Muscle of leg (tissue), 3 donors: ENCODE measurements at regions not wholly inside any gene's neighbourhood (a gene's known extent, or its start where the extent isn't known, plus 50 kb on each side); places are given as distances from the start of the nearest gene placed in this dataset.

Experiments
- DNase-seq: peaks from one replicate; pipeline ENCODE4 v3.0.0; 2013
- H3K27ac ChIP-seq: one replicate; pipeline ENCODE4 v1.5.1; 2013; ENCODE audit warnings: mild to moderate bottlenecking, low read length, control low read depth
- H3K27me3 ChIP-seq: one replicate; pipeline ENCODE4 v1.6.1; 2013; ENCODE audit warnings: low read length; ENCODE audit not compliant: control insufficient read depth, insufficient read depth
- H3K36me3 ChIP-seq: one replicate; pipeline ENCODE4 v1.6.1; 2013; ENCODE audit warnings: low read length; ENCODE audit not compliant: control insufficient read depth, insufficient read depth
- H3K4me1 ChIP-seq: one replicate; pipeline ENCODE4 v1.6.1; 2013; ENCODE audit warnings: low read length; ENCODE audit not compliant: control insufficient read depth, insufficient read depth
- H3K4me3 ChIP-seq: one replicate; pipeline ENCODE4 v1.5.1; 2013; ENCODE audit warnings: low read length, control low read depth
- H3K9me3 ChIP-seq: replicated peaks from 2 replicates; pipeline ENCODE4 v1.6.1; 2013; ENCODE audit warnings: low read depth, low read length; ENCODE audit not compliant: control insufficient read depth
- WGBS: methylation state at CpG from one replicate; pipeline ENCODE4 v1.1.5; 2013; ENCODE audit warnings: missing lambda C conversion rate; ENCODE audit not compliant: insufficient coverage; 5-methylcytosine and 5-hydroxymethylcytosine counted together

DNA sequence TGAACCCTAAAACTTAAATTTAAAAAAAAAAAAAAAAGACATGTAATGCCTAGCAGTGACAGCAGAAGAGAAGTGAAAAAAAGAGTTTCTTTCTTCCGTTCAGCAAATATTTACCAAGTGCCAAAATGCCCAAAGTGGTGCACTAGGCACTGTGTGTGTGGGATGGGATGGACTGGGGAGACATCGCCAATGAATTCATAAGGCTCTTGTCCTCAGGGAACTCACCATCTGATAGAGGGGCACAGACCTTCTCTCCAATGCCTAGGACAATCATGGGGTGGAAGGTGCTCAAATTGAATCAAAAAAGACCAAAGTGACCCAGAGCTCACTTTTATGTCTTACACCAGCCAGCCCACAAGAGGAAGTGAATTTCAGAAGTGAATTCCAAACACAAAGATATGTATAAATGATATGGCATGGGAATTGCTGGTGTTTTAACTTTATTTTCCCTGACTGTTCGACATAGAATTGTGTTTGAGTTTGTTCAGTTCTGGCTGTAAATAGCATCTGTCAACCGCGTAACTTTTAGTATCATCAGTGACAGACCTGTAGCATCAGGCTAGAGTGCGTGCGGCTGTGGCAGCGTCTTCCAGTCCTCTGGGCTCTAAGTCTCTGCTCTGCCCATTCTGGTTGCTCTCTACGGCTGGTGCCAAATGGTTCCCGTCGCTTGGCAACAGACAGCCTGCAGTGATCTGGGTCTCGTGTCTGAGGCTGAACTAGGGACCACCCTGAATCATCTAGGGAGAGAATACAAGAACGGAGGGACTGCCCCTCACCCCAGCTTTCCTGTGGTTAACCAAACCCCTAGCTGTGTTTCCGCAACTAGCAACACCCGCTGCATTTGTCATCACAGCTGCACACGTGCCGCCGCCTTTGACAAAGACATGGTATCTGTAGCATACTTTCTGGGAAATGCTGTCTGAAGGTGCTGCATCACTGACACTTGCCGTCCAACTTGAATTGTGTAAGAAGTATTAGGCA is 154.0 kb upstream of the THBS1 start:
- no peaks in the 10 kb centered on the region for H3K36me3 ChIP-seq
- no peaks in the 10 kb centered on the region for H3K9me3 ChIP-seq
- H3K27ac ChIP-seq = peak overlapping the region; percentile 20
- H3K4me1 ChIP-seq = peaks cover 19% of the 10 kb centered on the region
- WGBS = 48% methylated on average over 12 of the region's 19 CpGs
- peak; percentile 60 for DNase-seq
- H3K4me3 ChIP-seq = no peak overlapping the region
- no peaks in the 10 kb centered on the region for H3K27me3 ChIP-seq

DNA sequence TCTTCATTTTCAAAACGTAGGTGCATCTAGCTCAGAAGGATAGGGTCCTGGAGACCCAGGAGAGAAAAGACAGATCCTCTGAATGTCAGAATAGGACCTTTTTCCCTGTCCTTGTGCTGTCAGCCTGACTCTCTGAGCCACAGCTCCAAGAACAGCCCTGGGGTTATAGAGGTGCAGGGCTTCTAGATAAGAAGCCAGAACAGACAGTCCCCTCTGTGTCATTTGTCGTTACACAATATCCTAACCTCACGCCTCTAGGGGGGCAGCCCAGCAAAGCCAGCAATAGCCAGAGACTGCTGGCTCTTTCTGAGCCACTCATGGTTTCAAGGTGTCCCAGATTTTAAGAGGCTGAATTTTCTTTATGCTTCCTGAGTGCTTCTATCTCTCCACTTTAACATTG is 153.2 kb upstream of the THBS1 start:
- no peak overlapping the region for H3K27ac ChIP-seq
- WGBS = 30% methylated on average over 2 of the region's 3 CpGs
- peaks cover 21% of the 10 kb centered on the region for H3K4me1 ChIP-seq
- no peaks in the 10 kb centered on the region for H3K27me3 ChIP-seq
- no peaks in the 10 kb centered on the region for H3K36me3 ChIP-seq
- H3K4me3 ChIP-seq = no peak overlapping the region
- H3K9me3 ChIP-seq = no peaks in the 10 kb centered on the region
- no peak for DNase-seq

GRCh38 chr15:39429898-39430357 is 151.0 kb upstream of the THBS1 start:
- H3K27ac ChIP-seq = no peak overlapping the region
- H3K27me3 ChIP-seq = no peaks in the 10 kb centered on the region
- 89% methylated on average over 1 of the region's 3 CpGs for WGBS
- H3K4me1 ChIP-seq = peaks cover 35% of the 10 kb centered on the region
- no peak overlapping the region for H3K4me3 ChIP-seq
- no peak for DNase-seq
- no peaks in the 10 kb centered on the region for H3K36me3 ChIP-seq
- no peaks in the 10 kb centered on the region for H3K9me3 ChIP-seq

GRCh38 chr15:39430389-39430788 is 150.5 kb upstream of the THBS1 start:
- WGBS = 50% methylated on average over 1 of the region's 3 CpGs
- H3K27me3 ChIP-seq = no peaks in the 10 kb centered on the region
- no peak overlapping the region for H3K27ac ChIP-seq
- peaks cover 35% of the 10 kb centered on the region for H3K4me1 ChIP-seq
- no peaks in the 10 kb centered on the region for H3K36me3 ChIP-seq
- no peak overlapping the region for H3K4me3 ChIP-seq
- no peaks in the 10 kb centered on the region for H3K9me3 ChIP-seq
- DNase-seq = no peak

DNA sequence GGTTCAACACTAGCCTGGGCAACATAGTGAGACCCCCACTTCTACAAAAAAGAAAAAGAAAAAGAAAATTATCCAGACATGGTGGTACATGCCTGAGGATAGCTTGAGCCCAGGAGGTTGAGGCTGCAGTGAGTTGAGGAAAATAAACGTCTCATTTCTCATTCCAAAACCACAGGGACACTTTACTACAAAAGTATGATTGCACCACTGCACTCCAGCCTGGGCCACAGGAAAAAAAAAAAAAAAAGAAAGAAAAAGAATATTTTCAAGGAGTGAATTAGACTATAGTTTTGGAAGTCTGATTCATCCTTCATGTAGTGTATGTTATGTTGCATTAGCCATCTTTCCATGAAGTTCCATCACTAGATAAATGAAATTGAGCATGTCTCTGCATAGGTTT is 149.5 kb upstream of the THBS1 start:
- peaks cover 35% of the 10 kb centered on the region for H3K4me1 ChIP-seq
- no CpG with 5 or more reads among the region's 1 CpG for WGBS
- no peaks in the 10 kb centered on the region for H3K27me3 ChIP-seq
- H3K9me3 ChIP-seq = no peaks in the 10 kb centered on the region
- no peak overlapping the region for H3K27ac ChIP-seq
- no peaks in the 10 kb centered on the region for H3K36me3 ChIP-seq
- no peak for DNase-seq
- H3K4me3 ChIP-seq = no peak overlapping the region

DNA sequence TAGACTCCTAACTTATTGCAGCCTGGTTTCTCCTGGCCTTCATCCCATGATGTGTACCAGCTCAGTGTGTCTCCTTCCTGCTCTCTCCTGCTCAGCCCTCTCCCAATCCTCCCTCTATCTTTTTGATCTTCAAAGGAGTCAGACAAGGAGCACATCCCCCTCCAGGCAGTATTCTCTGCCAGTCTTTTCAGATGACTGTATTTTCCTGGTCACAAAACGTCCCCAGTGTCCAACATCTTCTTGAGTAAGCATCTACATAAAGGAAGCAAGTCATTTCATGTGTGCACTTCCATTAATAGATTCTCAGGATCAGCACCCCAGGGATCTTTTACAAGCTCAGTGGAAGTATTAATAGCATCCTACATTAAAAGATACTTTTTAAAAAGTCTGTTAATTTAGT is 148.9 kb upstream of the THBS1 start:
- H3K9me3 ChIP-seq = no peaks in the 10 kb centered on the region
- H3K27me3 ChIP-seq = no peaks in the 10 kb centered on the region
- WGBS = no CpG with 5 or more reads among the region's 1 CpG
- DNase-seq = peak; percentile 64
- no peak overlapping the region for H3K27ac ChIP-seq
- H3K4me3 ChIP-seq = no peak overlapping the region
- H3K4me1 ChIP-seq = peaks cover 30% of the 10 kb centered on the region
- no peaks in the 10 kb centered on the region for H3K36me3 ChIP-seq

DNA sequence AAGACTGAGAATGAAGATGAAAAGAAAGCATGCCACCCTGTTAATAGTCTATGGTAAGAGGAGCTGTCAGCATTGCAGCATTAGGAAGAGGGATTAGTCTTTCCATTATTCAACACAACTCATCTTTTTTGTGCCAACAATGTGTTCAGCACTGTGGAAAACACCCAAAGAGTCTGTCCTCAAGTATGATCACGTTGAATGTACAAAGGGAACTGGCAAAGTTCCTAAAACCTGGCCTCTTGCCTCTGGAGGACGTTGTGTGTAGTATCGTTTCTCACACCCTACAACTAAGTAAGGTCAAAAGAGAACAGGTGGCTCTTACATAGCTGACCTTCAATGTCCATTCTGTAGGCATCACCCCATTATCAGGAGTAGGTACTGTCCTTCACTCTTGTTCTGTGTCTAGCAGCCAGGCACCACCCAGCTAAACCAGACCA is 147.9 kb upstream of the THBS1 start:
- no peak overlapping the region for H3K4me3 ChIP-seq
- DNase-seq = no peak
- peaks cover 25% of the 10 kb centered on the region for H3K4me1 ChIP-seq
- H3K27me3 ChIP-seq = no peaks in the 10 kb centered on the region
- no peak overlapping the region for H3K27ac ChIP-seq
- no peaks in the 10 kb centered on the region for H3K9me3 ChIP-seq
- no CpG with 5 or more reads among the region's 3 CpGs for WGBS
- H3K36me3 ChIP-seq = no peaks in the 10 kb centered on the region

- no peaks in the 10 kb centered on the region for H3K36me3 ChIP-seq
- no peaks in the 10 kb centered on the region for H3K27me3 ChIP-seq
- peaks cover 25% of the 10 kb centered on the region for H3K4me1 ChIP-seq
- 38% methylated on average over 1 of the region's 2 CpGs for WGBS
- H3K4me3 ChIP-seq = no peak overlapping the region
- no peak for DNase-seq
- no peak overlapping the region for H3K27ac ChIP-seq
- no peaks in the 10 kb centered on the region for H3K9me3 ChIP-seq
Observed at GRCh38 chr15:39433376-39433775, 147.5 kb upstream of the THBS1 start.

GRCh38 chr15:39434163-39434562 is 146.7 kb upstream of the THBS1 start:
- H3K4me1 ChIP-seq = peaks cover 25% of the 10 kb centered on the region
- H3K9me3 ChIP-seq = no peaks in the 10 kb centered on the region
- no peak for DNase-seq
- no peaks in the 10 kb centered on the region for H3K27me3 ChIP-seq
- WGBS = no CpG with 5 or more reads among the region's 4 CpGs
- no peak overlapping the region for H3K27ac ChIP-seq
- no peaks in the 10 kb centered on the region for H3K36me3 ChIP-seq
- H3K4me3 ChIP-seq = no peak overlapping the region

- peaks cover 24% of the 10 kb centered on the region for H3K4me1 ChIP-seq
- no peaks in the 10 kb centered on the region for H3K9me3 ChIP-seq
- WGBS = 25% methylated on average over 3 of the region's 5 CpGs
- H3K27ac ChIP-seq = peak overlapping the region; percentile 29
- H3K36me3 ChIP-seq = no peaks in the 10 kb centered on the region
- H3K4me3 ChIP-seq = no peak overlapping the region
- peak; percentile 68 for DNase-seq
- no peaks in the 10 kb centered on the region for H3K27me3 ChIP-seq
Observed at GRCh38 chr15:39434751-39435238, 146.1 kb upstream of the THBS1 start.
